ENCODE measurements at regions not wholly inside any gene's neighbourhood (a gene's known extent, or its start where the extent isn't known, plus 50 kb on each side); places are given as distances from the start of the nearest gene placed in this dataset.

DNA sequence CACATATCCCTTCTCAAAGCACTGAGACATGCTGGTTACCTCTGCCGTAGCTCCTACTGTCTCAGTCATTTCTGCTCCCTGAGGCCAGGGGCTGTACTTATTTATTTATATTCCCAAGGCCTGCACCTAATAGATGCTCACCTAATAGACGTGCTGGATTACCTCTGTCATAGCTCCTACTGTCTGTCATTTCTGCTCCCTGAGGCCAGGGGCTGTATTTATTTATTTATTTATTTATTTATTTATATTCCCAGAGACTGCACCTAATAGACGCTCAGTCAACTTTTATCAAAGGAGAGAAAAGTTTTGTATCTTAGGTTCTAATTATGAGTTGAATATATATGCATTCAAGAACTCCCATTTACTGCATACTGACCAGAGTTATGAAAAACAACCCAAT is 414.0 kb upstream of the TRIB2 start:
- DNase-seq, result no peak
- H3K4me3 Mint-ChIP-seq, result no peak overlapping the region
- H3K4me3 ChIP-seq (ENCODE audit: low read length), result no peak overlapping the region
- H3K9me3 Mint-ChIP-seq, result no peaks in the 10 kb centered on the region
- H3K27me3 ChIP-seq (ENCODE audit: control insufficient read depth, insufficient read depth, low read length, poor library complexity, severe bottlenecking), result no peaks in the 10 kb centered on the region
- H3K36me3 Mint-ChIP-seq (ENCODE audit: low read depth), result no peaks in the 10 kb centered on the region
- H3K36me3 ChIP-seq (ENCODE audit: control insufficient read depth, insufficient read depth, low read length), result no peaks in the 10 kb centered on the region
- TF ChIP-seq, protein P1, sequence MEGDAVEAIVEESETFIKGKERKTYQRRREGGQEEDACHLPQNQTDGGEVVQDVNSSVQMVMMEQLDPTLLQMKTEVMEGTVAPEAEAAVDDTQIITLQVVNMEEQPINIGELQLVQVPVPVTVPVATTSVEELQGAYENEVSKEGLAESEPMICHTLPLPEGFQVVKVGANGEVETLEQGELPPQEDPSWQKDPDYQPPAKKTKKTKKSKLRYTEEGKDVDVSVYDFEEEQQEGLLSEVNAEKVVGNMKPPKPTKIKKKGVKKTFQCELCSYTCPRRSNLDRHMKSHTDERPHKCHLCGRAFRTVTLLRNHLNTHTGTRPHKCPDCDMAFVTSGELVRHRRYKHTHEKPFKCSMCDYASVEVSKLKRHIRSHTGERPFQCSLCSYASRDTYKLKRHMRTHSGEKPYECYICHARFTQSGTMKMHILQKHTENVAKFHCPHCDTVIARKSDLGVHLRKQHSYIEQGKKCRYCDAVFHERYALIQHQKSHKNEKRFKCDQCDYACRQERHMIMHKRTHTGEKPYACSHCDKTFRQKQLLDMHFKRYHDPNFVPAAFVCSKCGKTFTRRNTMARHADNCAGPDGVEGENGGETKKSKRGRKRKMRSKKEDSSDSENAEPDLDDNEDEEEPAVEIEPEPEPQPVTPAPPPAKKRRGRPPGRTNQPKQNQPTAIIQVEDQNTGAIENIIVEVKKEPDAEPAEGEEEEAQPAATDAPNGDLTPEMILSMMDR (conservative IDR thresholded peaks at IDR 0.05), result no peak
- H3K27me3 Mint-ChIP-seq (ENCODE audit: insufficient read depth), result no peaks in the 10 kb centered on the region
- no peak overlapping the region for H3K9ac ChIP-seq (ENCODE audit: extremely low read depth, low read length, poor library complexity, severe bottlenecking)
- 98 to 100% methylated on average over 1 to 2 of the region's 3 CpGs for WGBS, 2 experiments (ENCODE audit: insufficient coverage in 1 of 2, insufficient read length in 1 of 2)
- H3K27ac Mint-ChIP-seq, result no peak overlapping the region
- H3K4me1 Mint-ChIP-seq, result peaks cover 17% of the 10 kb centered on the region
- peaks cover 4% of the 10 kb centered on the region for H3K4me1 ChIP-seq (ENCODE audit: control insufficient read depth, insufficient read depth, low read length)
- H3K9me3 ChIP-seq (ENCODE audit: control insufficient read depth, low read length), result peaks cover 5% of the 10 kb centered on the region
- no peak overlapping the region for H3K27ac ChIP-seq (ENCODE audit: low read depth, low read length)

DNA sequence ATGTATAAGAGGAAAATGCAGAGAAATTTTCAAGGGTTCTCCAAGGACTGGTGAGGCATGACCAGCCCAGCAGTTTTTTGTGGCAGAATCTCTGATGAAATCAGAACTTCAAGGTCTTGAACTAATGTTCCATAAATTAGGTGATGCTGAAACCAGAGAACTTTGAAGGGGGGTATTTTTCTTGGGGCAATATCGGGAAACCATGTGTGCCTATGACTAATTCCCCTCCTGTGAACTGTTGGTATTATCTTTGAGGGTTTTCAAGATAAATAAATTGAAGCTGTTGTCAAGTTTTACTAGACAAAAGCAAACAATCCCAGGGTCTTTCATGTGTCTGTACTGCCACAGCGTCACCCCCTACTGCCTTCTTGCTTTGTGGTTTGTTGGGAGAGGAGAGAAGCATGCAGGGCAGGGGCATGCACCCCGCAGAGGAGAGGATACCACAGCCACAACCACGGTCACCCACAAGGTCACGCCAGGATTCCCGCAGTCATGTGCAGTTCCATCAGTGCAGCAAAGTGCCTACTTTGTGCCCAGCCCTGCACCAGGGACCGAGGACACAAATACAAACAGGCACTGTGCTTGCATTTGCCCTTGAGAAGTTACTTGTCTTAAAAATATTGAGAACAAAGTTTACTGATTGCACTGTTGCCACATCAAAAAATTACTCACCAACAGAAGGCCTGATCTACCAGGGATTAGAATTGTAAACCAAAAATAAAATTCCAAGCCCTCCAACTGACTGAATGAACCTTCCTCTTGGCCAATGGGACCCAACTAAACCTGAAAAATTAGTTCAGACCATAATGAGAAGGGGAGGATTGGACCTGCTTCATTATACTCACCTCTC is 413.3 kb upstream of the TRIB2 start:
- Histone ChIP-seq H3K4me3 (ENCODE audit: low read length) (peak overlapping the region; percentile 19), H3K27ac (ENCODE audit: low read depth, low read length) (no peak overlapping the region), H3K27me3 (ENCODE audit: control insufficient read depth, insufficient read depth, low read length, poor library complexity, severe bottlenecking) (no peaks in the 10 kb centered on the region), H3K9ac (ENCODE audit: extremely low read depth, low read length, poor library complexity, severe bottlenecking) (no peak overlapping the region), H3K4me1 (ENCODE audit: control insufficient read depth, insufficient read depth, low read length) (peaks cover 4% of the 10 kb centered on the region), H3K9me3 (ENCODE audit: control insufficient read depth, low read length) (peaks cover 5% of the 10 kb centered on the region), H3K36me3 (ENCODE audit: control insufficient read depth, insufficient read depth, low read length) (no peaks in the 10 kb centered on the region)
- TF ChIP-seq, protein P1 (conservative IDR thresholded peaks at IDR 0.05), result no peak
- Mint-ChIP-seq H3K9me3 (no peaks in the 10 kb centered on the region), H3K36me3 (ENCODE audit: low read depth) (no peaks in the 10 kb centered on the region), H3K4me1 (peaks cover 17% of the 10 kb centered on the region), H3K27ac (no peak overlapping the region), H3K4me3 (no peak overlapping the region), H3K27me3 (ENCODE audit: insufficient read depth) (no peaks in the 10 kb centered on the region)
- DNase-seq, result no peak
- 78 to 89% methylated on average over 5 to 7 of the region's 7 CpGs for WGBS, 2 experiments (ENCODE audit: insufficient coverage in 1 of 2, insufficient read length in 1 of 2)

DNA sequence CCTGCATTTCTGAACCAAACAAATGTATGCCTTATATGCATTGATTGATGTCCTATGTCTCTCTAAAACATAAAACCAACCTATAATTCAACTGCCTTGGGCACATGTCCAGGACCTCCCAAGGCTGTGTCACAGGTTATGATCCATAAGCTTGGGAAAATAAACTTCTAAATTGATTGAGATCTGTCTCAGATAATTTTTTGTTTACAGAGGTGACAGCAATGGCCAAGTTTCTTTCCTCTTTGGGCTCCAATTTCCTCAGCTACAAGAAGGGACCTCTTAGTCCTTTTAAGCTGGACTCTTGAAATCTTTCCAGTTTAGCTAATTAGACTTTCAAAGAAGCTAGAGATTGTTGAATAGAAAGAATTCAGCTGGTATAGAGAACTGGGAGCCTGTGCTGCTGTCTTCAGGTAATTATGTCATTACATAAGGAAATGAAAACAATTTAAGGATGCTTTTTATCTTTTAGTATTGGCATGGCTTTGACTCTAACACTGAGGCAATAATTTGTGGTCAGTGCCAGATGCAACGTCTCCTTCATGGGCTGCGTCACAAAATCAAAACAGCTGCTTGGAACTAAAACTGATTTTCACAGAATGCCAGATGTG is 412.1 kb upstream of the TRIB2 start:
- no peak overlapping the region for H3K27ac Mint-ChIP-seq
- no peak overlapping the region for H3K9ac ChIP-seq (ENCODE audit: extremely low read depth, low read length, poor library complexity, severe bottlenecking)
- H3K27me3 Mint-ChIP-seq (ENCODE audit: insufficient read depth), result no peaks in the 10 kb centered on the region

More for the DNA sequence above, 412.1 kb upstream of the TRIB2 start:
- Histone ChIP-seq H3K9me3 (ENCODE audit: control insufficient read depth, low read length) (peaks cover 5% of the 10 kb centered on the region), H3K36me3 (ENCODE audit: control insufficient read depth, insufficient read depth, low read length) (no peaks in the 10 kb centered on the region), H3K4me1 (ENCODE audit: control insufficient read depth, insufficient read depth, low read length) (peaks cover 4% of the 10 kb centered on the region), H3K27me3 (ENCODE audit: control insufficient read depth, insufficient read depth, low read length, poor library complexity, severe bottlenecking) (no peaks in the 10 kb centered on the region), H3K4me3 (ENCODE audit: low read length) (peak overlapping the region; percentile 19), H3K27ac (ENCODE audit: low read depth, low read length) (no peak overlapping the region)
- H3K36me3 Mint-ChIP-seq (ENCODE audit: low read depth), result no peaks in the 10 kb centered on the region
- peaks cover 17% of the 10 kb centered on the region for H3K4me1 Mint-ChIP-seq
- 89 to 93% methylated on average over 2 of the region's 2 CpGs for WGBS, 2 experiments (ENCODE audit: insufficient coverage in 1 of 2, insufficient read length in 1 of 2)
- TF ChIP-seq, protein P1 (conservative IDR thresholded peaks at IDR 0.05), result no peak
- no peak for DNase-seq
- no peaks in the 10 kb centered on the region for H3K9me3 Mint-ChIP-seq
- H3K4me3 Mint-ChIP-seq, result no peak overlapping the region

Data from endodermal cell (in vitro differentiated cells).